K562 (cell line): ENCODE measurements at regions not wholly inside any gene's neighbourhood (a gene's known extent, or its start where the extent isn't known, plus 50 kb on each side); places are given as distances from the start of the nearest gene placed in this dataset.
A peak's percentile ranks its signal among the peaks of the same experiment; 100 is the strongest.

ENCODE experiments used
- ZBTB11 ChIP-seq, 3 experiments: fragments of 200-800 bp in 1 of 3; fragments of 250-450 bp in 1 of 3; fragments of 450-650 bp in 1 of 3; sonication (Bioruptor Pico) in 1 of 3; sonication (Bioruptor generic) in 1 of 3; formaldehyde crosslinking in 1 of 3; IDR thresholded peaks; 2 replicates each; pipeline versions ENCODE4 v1.6.1 to v1.8.0; 2016 to 2022; ENCODE audit warnings: mild to moderate bottlenecking in 2 of 3, missing genetic modification characterization in 2 of 3, missing compliant biosample characterization in 1 of 3, moderate library complexity in 1 of 3
- ZEB2 ChIP-seq: fragments of 450-650 bp; IDR thresholded peaks from 2 replicates; pipeline ENCODE4 v1.6.1; 2016
- TF ChIP-seq, protein P1 (sequence below): fragments of 200-600 bp; sonication (generic); IDR thresholded peaks from one replicate; pipeline ENCODE4 v1.6.1; 2012; ENCODE audit warnings: mild to moderate bottlenecking, low read depth, low read length, inconsistent platforms
- TF ChIP-seq, protein P2 (sequence below): IDR thresholded peaks from 2 replicates; pipeline ENCODE4 v1.6.1; 2011; ENCODE audit warnings: borderline replicate concordance, low read depth, mild to moderate bottlenecking, moderate library complexity, low read length; ENCODE audit not compliant: insufficient read depth, poor library complexity, severe bottlenecking

DNA sequence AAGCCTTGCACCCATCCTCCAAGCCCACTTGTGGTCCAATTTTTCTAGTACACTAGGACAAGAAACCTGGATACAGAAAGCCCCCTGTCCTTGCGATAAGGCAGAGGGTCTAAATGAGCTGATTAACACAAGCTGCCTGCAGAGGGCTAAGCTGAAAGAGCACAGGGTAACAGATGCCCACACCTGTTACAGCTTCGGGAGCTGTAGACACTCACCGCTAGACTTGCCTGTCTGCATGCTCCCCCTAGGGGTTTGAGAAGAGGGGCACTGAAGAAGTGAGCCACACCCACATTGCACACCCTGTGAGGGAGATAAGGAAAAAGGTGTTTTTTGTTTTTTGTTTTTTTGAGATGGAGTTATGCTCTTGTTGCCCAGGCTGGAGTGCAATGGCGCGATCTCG lies 386.5 kb upstream of the AUTS2 start (continued):
- TF ChIP-seq, protein P1, sequence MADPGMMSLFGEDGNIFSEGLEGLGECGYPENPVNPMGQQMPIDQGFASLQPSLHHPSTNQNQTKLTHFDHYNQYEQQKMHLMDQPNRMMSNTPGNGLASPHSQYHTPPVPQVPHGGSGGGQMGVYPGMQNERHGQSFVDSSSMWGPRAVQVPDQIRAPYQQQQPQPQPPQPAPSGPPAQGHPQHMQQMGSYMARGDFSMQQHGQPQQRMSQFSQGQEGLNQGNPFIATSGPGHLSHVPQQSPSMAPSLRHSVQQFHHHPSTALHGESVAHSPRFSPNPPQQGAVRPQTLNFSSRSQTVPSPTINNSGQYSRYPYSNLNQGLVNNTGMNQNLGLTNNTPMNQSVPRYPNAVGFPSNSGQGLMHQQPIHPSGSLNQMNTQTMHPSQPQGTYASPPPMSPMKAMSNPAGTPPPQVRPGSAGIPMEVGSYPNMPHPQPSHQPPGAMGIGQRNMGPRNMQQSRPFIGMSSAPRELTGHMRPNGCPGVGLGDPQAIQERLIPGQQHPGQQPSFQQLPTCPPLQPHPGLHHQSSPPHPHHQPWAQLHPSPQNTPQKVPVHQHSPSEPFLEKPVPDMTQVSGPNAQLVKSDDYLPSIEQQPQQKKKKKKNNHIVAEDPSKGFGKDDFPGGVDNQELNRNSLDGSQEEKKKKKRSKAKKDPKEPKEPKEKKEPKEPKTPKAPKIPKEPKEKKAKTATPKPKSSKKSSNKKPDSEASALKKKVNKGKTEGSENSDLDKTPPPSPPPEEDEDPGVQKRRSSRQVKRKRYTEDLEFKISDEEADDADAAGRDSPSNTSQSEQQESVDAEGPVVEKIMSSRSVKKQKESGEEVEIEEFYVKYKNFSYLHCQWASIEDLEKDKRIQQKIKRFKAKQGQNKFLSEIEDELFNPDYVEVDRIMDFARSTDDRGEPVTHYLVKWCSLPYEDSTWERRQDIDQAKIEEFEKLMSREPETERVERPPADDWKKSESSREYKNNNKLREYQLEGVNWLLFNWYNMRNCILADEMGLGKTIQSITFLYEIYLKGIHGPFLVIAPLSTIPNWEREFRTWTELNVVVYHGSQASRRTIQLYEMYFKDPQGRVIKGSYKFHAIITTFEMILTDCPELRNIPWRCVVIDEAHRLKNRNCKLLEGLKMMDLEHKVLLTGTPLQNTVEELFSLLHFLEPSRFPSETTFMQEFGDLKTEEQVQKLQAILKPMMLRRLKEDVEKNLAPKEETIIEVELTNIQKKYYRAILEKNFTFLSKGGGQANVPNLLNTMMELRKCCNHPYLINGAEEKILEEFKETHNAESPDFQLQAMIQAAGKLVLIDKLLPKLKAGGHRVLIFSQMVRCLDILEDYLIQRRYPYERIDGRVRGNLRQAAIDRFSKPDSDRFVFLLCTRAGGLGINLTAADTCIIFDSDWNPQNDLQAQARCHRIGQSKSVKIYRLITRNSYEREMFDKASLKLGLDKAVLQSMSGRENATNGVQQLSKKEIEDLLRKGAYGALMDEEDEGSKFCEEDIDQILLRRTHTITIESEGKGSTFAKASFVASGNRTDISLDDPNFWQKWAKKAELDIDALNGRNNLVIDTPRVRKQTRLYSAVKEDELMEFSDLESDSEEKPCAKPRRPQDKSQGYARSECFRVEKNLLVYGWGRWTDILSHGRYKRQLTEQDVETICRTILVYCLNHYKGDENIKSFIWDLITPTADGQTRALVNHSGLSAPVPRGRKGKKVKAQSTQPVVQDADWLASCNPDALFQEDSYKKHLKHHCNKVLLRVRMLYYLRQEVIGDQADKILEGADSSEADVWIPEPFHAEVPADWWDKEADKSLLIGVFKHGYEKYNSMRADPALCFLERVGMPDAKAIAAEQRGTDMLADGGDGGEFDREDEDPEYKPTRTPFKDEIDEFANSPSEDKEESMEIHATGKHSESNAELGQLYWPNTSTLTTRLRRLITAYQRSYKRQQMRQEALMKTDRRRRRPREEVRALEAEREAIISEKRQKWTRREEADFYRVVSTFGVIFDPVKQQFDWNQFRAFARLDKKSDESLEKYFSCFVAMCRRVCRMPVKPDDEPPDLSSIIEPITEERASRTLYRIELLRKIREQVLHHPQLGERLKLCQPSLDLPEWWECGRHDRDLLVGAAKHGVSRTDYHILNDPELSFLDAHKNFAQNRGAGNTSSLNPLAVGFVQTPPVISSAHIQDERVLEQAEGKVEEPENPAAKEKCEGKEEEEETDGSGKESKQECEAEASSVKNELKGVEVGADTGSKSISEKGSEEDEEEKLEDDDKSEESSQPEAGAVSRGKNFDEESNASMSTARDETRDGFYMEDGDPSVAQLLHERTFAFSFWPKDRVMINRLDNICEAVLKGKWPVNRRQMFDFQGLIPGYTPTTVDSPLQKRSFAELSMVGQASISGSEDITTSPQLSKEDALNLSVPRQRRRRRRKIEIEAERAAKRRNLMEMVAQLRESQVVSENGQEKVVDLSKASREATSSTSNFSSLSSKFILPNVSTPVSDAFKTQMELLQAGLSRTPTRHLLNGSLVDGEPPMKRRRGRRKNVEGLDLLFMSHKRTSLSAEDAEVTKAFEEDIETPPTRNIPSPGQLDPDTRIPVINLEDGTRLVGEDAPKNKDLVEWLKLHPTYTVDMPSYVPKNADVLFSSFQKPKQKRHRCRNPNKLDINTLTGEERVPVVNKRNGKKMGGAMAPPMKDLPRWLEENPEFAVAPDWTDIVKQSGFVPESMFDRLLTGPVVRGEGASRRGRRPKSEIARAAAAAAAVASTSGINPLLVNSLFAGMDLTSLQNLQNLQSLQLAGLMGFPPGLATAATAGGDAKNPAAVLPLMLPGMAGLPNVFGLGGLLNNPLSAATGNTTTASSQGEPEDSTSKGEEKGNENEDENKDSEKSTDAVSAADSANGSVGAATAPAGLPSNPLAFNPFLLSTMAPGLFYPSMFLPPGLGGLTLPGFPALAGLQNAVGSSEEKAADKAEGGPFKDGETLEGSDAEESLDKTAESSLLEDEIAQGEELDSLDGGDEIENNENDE: no peak
- TF ChIP-seq, protein P2, sequence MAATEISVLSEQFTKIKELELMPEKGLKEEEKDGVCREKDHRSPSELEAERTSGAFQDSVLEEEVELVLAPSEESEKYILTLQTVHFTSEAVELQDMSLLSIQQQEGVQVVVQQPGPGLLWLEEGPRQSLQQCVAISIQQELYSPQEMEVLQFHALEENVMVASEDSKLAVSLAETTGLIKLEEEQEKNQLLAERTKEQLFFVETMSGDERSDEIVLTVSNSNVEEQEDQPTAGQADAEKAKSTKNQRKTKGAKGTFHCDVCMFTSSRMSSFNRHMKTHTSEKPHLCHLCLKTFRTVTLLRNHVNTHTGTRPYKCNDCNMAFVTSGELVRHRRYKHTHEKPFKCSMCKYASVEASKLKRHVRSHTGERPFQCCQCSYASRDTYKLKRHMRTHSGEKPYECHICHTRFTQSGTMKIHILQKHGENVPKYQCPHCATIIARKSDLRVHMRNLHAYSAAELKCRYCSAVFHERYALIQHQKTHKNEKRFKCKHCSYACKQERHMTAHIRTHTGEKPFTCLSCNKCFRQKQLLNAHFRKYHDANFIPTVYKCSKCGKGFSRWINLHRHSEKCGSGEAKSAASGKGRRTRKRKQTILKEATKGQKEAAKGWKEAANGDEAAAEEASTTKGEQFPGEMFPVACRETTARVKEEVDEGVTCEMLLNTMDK: peak; percentile 76
- TF ChIP-seq ZBTB11 (CRISPR knock-in tag; IDR thresholded peaks at IDR 0.05) (no peak), ZEB2 (no peak)
